H1 (cell line): ENCODE measurements at regions not wholly inside any gene's neighbourhood (a gene's known extent, or its start where the extent isn't known, plus 50 kb on each side); places are given as distances from the start of the nearest gene placed in this dataset.

Experiments used
- CTCF ChIA-PET: fragments of 300-600 bp; sonication (Branson Sonifier 250); formaldehyde crosslinking; loops from one replicate; lab custom pipeline; 2021; ENCODE audit not compliant: partially characterized antibody; lab: Charles Lee
- POLR2A ChIA-PET: fragments of 300-600 bp; sonication (Branson Sonifier 250); formaldehyde crosslinking; loops from one replicate; lab custom pipeline; 2021; ENCODE audit warnings: inconsistent platforms; ENCODE audit not compliant: partially characterized antibody; lab: Charles Lee
- DNase-seq, 2 experiments: peaks; one replicate each; pipeline versions ENCODE4 v3.0.0 to v3.0.0-alpha.2; 2010 to 2022; ENCODE audit warnings: low spot score in 2 of 2, low read depth in 1 of 2, mixed read lengths in 1 of 2
- FAIRE-seq: peaks from 2 replicates; lab custom pipeline; 2011; peaks lifted over from hg19 to GRCh38; lab: Jason Lieb, UNC
- H2AFZ ChIP-seq: 2 replicates; pipeline ENCODE4 v1.8.1; 2012; ENCODE audit warnings: low read length, inconsistent platforms
- H2AK5ac ChIP-seq: 2 replicates; pipeline ENCODE4 v1.6.1; 2013; ENCODE audit warnings: low read depth, low read length
- H2BK120ac ChIP-seq: replicated peaks from 2 replicates; pipeline ENCODE3; 2013; ENCODE audit warnings: low read depth, low read length, inconsistent platforms
- H2BK12ac ChIP-seq: 2 replicates; pipeline ENCODE4 v1.6.1; 2013; ENCODE audit warnings: low read depth, low read length
- H2BK15ac ChIP-seq: 2 replicates; pipeline ENCODE4 v1.6.1; 2013; ENCODE audit warnings: low read length
- H2BK20ac ChIP-seq: 2 replicates; pipeline ENCODE4 v1.6.1; 2013; ENCODE audit warnings: low read length
- H2BK5ac ChIP-seq: 2 replicates; pipeline ENCODE4 v1.6.1; 2013; ENCODE audit warnings: low read depth, low read length
- H3K14ac ChIP-seq: 2 replicates; pipeline ENCODE4 v1.6.1; 2013; ENCODE audit warnings: inconsistent platforms; ENCODE audit not compliant: insufficient read length
- H3K18ac ChIP-seq: 2 replicates; pipeline ENCODE4 v1.6.1; 2013; ENCODE audit warnings: low read length; ENCODE audit errors: extremely low read depth
- H3K23ac ChIP-seq: 2 replicates; pipeline ENCODE4 v1.6.1; 2013; ENCODE audit warnings: inconsistent platforms; ENCODE audit not compliant: insufficient read length
- H3K23me2 ChIP-seq: 2 replicates; pipeline ENCODE4 v1.6.1; 2013; ENCODE audit warnings: low read depth, low read length
- H3K27ac ChIP-seq: 2 replicates; pipeline ENCODE4 v1.6.1; 2011; ENCODE audit warnings: low read depth, low read length, inconsistent platforms
- H3K27me3 ChIP-seq, 4 experiments: replicated peaks in 1 of 4; 1 replicate in 1 of 4; 2 replicates in 3 of 4; pipeline versions ENCODE4 v1.6.1 to v1.8.1; 2011 to 2013; ENCODE audit warnings: low read length in 3 of 4, mild to moderate bottlenecking in 3 of 4, inconsistent platforms in 2 of 4, mixed read lengths in 2 of 4, moderate library complexity in 1 of 4; ENCODE audit not compliant: control insufficient read depth in 3 of 4, insufficient read depth in 3 of 4; ENCODE audit errors: extremely low read depth in 1 of 4
- H3K36me3 ChIP-seq, 4 experiments: 2 replicates each; pipeline versions ENCODE4 v1.6.1 to v1.8.1; 2011 to 2013; ENCODE audit warnings: mild to moderate bottlenecking in 4 of 4, low read length in 3 of 4, moderate library complexity in 2 of 4, control low read depth in 1 of 4, inconsistent platforms in 1 of 4; ENCODE audit not compliant: insufficient read depth in 4 of 4, control insufficient read depth in 2 of 4
- H3K4ac ChIP-seq: replicated peaks from 2 replicates; pipeline ENCODE3; 2013; ENCODE audit warnings: low read length, low read depth, mixed read lengths, inconsistent platforms; ENCODE audit not compliant: insufficient read length
- H3K4me1 ChIP-seq, 4 experiments: replicated peaks in 1 of 4; 1 replicate in 1 of 4; 2 replicates in 3 of 4; pipeline versions ENCODE4 v1.6.1 to v1.8.1; 2011 to 2013; ENCODE audit warnings: low read length in 3 of 4, inconsistent platforms in 2 of 4, mixed read lengths in 1 of 4; ENCODE audit not compliant: insufficient read depth in 4 of 4, control insufficient read depth in 3 of 4
- H3K4me2 ChIP-seq, 2 experiments: 2 replicates each; pipeline versions ENCODE4 v1.6.1 to v1.8.1; 2011 to 2013; ENCODE audit warnings: low read depth in 2 of 2, low read length in 2 of 2, control low read depth in 1 of 2, inconsistent platforms in 1 of 2, mild to moderate bottlenecking in 1 of 2; ENCODE audit not compliant: insufficient read depth in 1 of 2
- H3K4me3 ChIP-seq, 4 experiments: fragments of 200-600, 300-600 bp in 1 of 4; sonication (generic), shearing (Covaris generic), sonication (Bioruptor Twin) in 1 of 4; 2 replicates each; pipeline versions ENCODE4 v1.5.1 to v1.8.1; 2011 to 2016; ENCODE audit warnings: low read length in 4 of 4, low read depth in 3 of 4, control low read depth in 2 of 4, inconsistent platforms in 2 of 4, mild to moderate bottlenecking in 2 of 4, mixed read lengths in 1 of 4, moderate library complexity in 1 of 4; ENCODE audit not compliant: insufficient read depth in 2 of 4; ENCODE audit errors: extremely low read depth in 1 of 4
- H3K56ac ChIP-seq: replicated peaks from 2 replicates; pipeline ENCODE3; 2013; ENCODE audit warnings: low read depth, mild to moderate bottlenecking, mixed read lengths, low read length, inconsistent platforms; ENCODE audit not compliant: insufficient read length
- H3K79me1 ChIP-seq: 2 replicates; pipeline ENCODE4 v1.6.1; 2013; ENCODE audit warnings: low read depth, low read length, control low read depth
- H3K79me2 ChIP-seq, 2 experiments: 2 replicates each; pipeline versions ENCODE4 v1.6.1 to v1.8.1; 2012 to 2013; ENCODE audit warnings: low read length in 2 of 2, mild to moderate bottlenecking in 2 of 2, inconsistent platforms in 1 of 2; ENCODE audit not compliant: insufficient read depth in 2 of 2, control insufficient read depth in 1 of 2
- H3K9ac ChIP-seq, 4 experiments: replicated peaks in 1 of 4; 1 replicate in 1 of 4; 2 replicates in 3 of 4; pipeline versions ENCODE4 v1.6.1 to v1.8.1; 2011 to 2013; ENCODE audit warnings: low read depth in 3 of 4, low read length in 3 of 4, control low read depth in 2 of 4, mild to moderate bottlenecking in 2 of 4, moderate library complexity in 2 of 4, inconsistent platforms in 1 of 4; ENCODE audit errors: extremely low read depth in 1 of 4
- H3K9me3 ChIP-seq, 2 experiments: 2 replicates each; pipeline versions ENCODE4 v1.6.1 to v1.8.1; 2012 to 2013; ENCODE audit warnings: mild to moderate bottlenecking in 2 of 2, moderate library complexity in 2 of 2, control low read depth in 1 of 2, inconsistent platforms in 1 of 2, low read depth in 1 of 2, low read length in 1 of 2, mixed read lengths in 1 of 2; ENCODE audit not compliant: insufficient read depth in 2 of 2
- H4K20me1 ChIP-seq, 2 experiments: replicated peaks in 1 of 2; 2 replicates each; pipeline versions ENCODE3 to v1.8.1; 2011 to 2013; ENCODE audit warnings: inconsistent platforms in 2 of 2, low read length in 2 of 2, mild to moderate bottlenecking in 1 of 2; ENCODE audit not compliant: insufficient read depth in 2 of 2, control insufficient read depth in 1 of 2
- H4K5ac ChIP-seq: 2 replicates; pipeline ENCODE4 v1.6.1; 2013; ENCODE audit warnings: low read length, low read depth, mixed read lengths, inconsistent platforms; ENCODE audit not compliant: insufficient read length
- H4K8ac ChIP-seq: 2 replicates; pipeline ENCODE4 v1.8.0; 2013; ENCODE audit warnings: mild to moderate bottlenecking, moderate library complexity, low read length, inconsistent platforms; ENCODE audit not compliant: insufficient read depth; ENCODE audit errors: extremely low read depth
- H4K91ac ChIP-seq: replicated peaks from 2 replicates; pipeline ENCODE3; 2013; ENCODE audit warnings: low read length, mixed read lengths, inconsistent platforms; ENCODE audit not compliant: insufficient read length
- EZH2 ChIP-seq: fragments of 200-600 bp; sonication (generic); IDR thresholded peaks from 2 replicates; pipeline ENCODE4 v1.7.1; 2012; ENCODE audit warnings: low read depth, mild to moderate bottlenecking, moderate library complexity, low read length, inconsistent platforms; ENCODE audit not compliant: severe bottlenecking
- GABPA ChIP-seq: IDR thresholded peaks from 2 replicates; pipeline ENCODE4 v1.6.1; 2011; ENCODE audit warnings: mild to moderate bottlenecking, low read length, moderate library complexity, borderline replicate concordance; ENCODE audit not compliant: insufficient read depth
- MAFK ChIP-seq: IDR thresholded peaks from 2 replicates; pipeline ENCODE4 v1.6.1; 2012; ENCODE audit warnings: low read depth, mild to moderate bottlenecking, improper control_type of control experiment, low read length
- POU5F1 ChIP-seq: IDR thresholded peaks from 2 replicates; pipeline ENCODE4 v1.6.1; 2011; ENCODE audit warnings: low read depth, mild to moderate bottlenecking, low read length, moderate library complexity
- RAD21 ChIP-seq, 2 experiments: IDR thresholded peaks in 1 of 2; conservative IDR thresholded peaks in 1 of 2; 2 replicates each; pipeline ENCODE4 v1.6.1; 2011; ENCODE audit warnings: low read depth in 2 of 2, low read length in 2 of 2, improper control_type of control experiment in 1 of 2, inconsistent platforms in 1 of 2, mild to moderate bottlenecking in 1 of 2, moderate library complexity in 1 of 2
- SIN3A ChIP-seq, 2 experiments: IDR thresholded peaks in 1 of 2; conservative IDR thresholded peaks in 1 of 2; 2 replicates each; pipeline ENCODE4 v1.6.1; 2011 to 2012; ENCODE audit warnings: low read length in 2 of 2, improper control_type of control experiment in 1 of 2, low read depth in 1 of 2, mild to moderate bottlenecking in 1 of 2
- SIRT6 ChIP-seq: IDR thresholded peaks from one replicate; pipeline ENCODE4 v1.7.1; 2012; ENCODE audit warnings: low read length, inconsistent platforms
- SRF ChIP-seq: IDR thresholded peaks from 2 replicates; pipeline ENCODE4 v1.6.1; 2011; ENCODE audit warnings: mild to moderate bottlenecking, low read depth, low read length, moderate library complexity
- WGBS, 2 experiments: shearing (Covaris generic) in 1 of 2; methylation state at CpG; one replicate each; pipeline versions ENCODE4 v1.1.6 to v1.1.7; 2013 to 2015; ENCODE audit warnings: low lambda C conversion rate in 2 of 2, mixed read lengths in 2 of 2, inconsistent platforms in 1 of 2, low coverage in 1 of 2, missing lambda C conversion rate in 1 of 2; ENCODE audit not compliant: insufficient replicate concordance in 2 of 2, insufficient coverage in 1 of 2, insufficient read length in 1 of 2; ENCODE audit errors: extremely low coverage in 1 of 2, missing lambda C conversion rate in 1 of 2; 5-methylcytosine and 5-hydroxymethylcytosine counted together

- no peak overlapping the region for H3K4me3 ChIP-seq
- CTCF ChIA-PET, result interaction anchor here (0.6 to 0.8 kb wide), 4 partner anchors 94 to 176 kb away, joined by 3 read pairs; no protein-coding TSS in a partner anchor
- no peak overlapping the region for H3K56ac ChIP-seq
- no peak overlapping the region for H2BK15ac ChIP-seq
- H3K36me3 ChIP-seq, result no peaks in the 10 kb centered on the region
- H3K4ac ChIP-seq, result no peak overlapping the region
- no peaks in the 10 kb centered on the region; a peak in 1 of 7 replicates for H3K27me3 ChIP-seq
- no peak overlapping the region for H2BK12ac ChIP-seq
- H2BK120ac ChIP-seq, result no peak overlapping the region
- H4K8ac ChIP-seq, result no peak overlapping the region; the same call in 1 of the 2 replicates
- 95% methylated on average over 2 of the region's 2 CpGs; no CpG with 5 or more reads in 1 of the 2 experiments for WGBS, 2 experiments
- no peak for TF ChIP-seq MAFK
- no peak for TF ChIP-seq SRF
- no peak for TF ChIP-seq POU5F1
- TF ChIP-seq SIN3A (conservative IDR thresholded peaks at IDR 0.05 in 1 of 2, IDR thresholded peaks at IDR 0.05 in 1 of 2; ENCODE audit: low read depth in 1 of 2, low read length in 2 of 2), result no peak
- TF ChIP-seq EZH2, result no peak
- no peak for TF ChIP-seq SIRT6
- TF ChIP-seq RAD21 (IDR thresholded peaks at IDR 0.05 in 1 of 2, conservative IDR thresholded peaks at IDR 0.05 in 1 of 2; ENCODE audit: low read depth in 2 of 2, low read length in 2 of 2), result no peak
- no peak for TF ChIP-seq GABPA
- no peaks in the 10 kb centered on the region for H3K79me1 ChIP-seq
- peaks cover 3 to 11% (median 5%) of the 10 kb centered on the region in 4 experiments; a peak in 5 of 7 replicates for H3K4me1 ChIP-seq
- no peaks in the 10 kb centered on the region for H3K79me2 ChIP-seq
- no peak for FAIRE-seq
- no peaks in the 10 kb centered on the region for H4K20me1 ChIP-seq
- 0 out of 4 replicates have a peak, but pooled peaks cover 0 to under 1% of the 10 kb centered on the region in 2 experiments for H3K9me3 ChIP-seq
- no peak overlapping the region for H2BK20ac ChIP-seq
- no peaks in the 10 kb centered on the region for H3K23me2 ChIP-seq
- H4K5ac ChIP-seq, result no peak overlapping the region
- H4K91ac ChIP-seq, result no peak overlapping the region
- no peak overlapping the region for H2AFZ ChIP-seq
- H2BK5ac ChIP-seq, result no peak overlapping the region
- H3K23ac ChIP-seq, result no peak overlapping the region
- H3K14ac ChIP-seq, result no peak overlapping the region
- H3K18ac ChIP-seq, result no peak overlapping the region
- H3K27ac ChIP-seq, result no peak overlapping the region
- H2AK5ac ChIP-seq, result no peak overlapping the region
- no peak overlapping the region for H3K4me2 ChIP-seq
- POLR2A ChIA-PET, result no interaction called here
- no peak overlapping the region for H3K9ac ChIP-seq
- no peak for DNase-seq
Observed at GRCh38 chr16:86665319-86665675, 86.9 kb downstream of the FOXL1 start.
